HPDE6-E6E7 (cell line): ENCODE measurements at regions not wholly inside any gene's neighbourhood (a gene's known extent, or its start where the extent isn't known, plus 50 kb on each side); places are given as distances from the start of the nearest gene placed in this dataset.
"Not testable (repeated sequence)": the region's sequence is repeated elsewhere in the genome, so short reads cannot be mapped to it uniquely, and the experiment has no call there.

Experiments used
- DNase-seq: peaks from one replicate; pipeline ENCODE4 v3.0.0; 2011; ENCODE audit warnings: missing footprints; ENCODE audit errors: extremely low spot score

GRCh38 chr2:33709951-33710350 lies 110.9 kb upstream of the FAM98A start:
- no peak for DNase-seq

GRCh38 chr2:33707312-33707711 lies 108.2 kb upstream of the FAM98A start:
- DNase-seq: no peak

GRCh38 chr2:33706410-33706809 lies 107.3 kb upstream of the FAM98A start:
- no peak for DNase-seq

GRCh38 chr2:33704406-33704855 lies 105.3 kb upstream of the FAM98A start:
- DNase-seq: no peak

GRCh38 chr2:33696234-33696633 lies 97.1 kb upstream of the FAM98A start:
- DNase-seq: no peak

GRCh38 chr2:33694904-33695303 lies 95.8 kb upstream of the FAM98A start:
- DNase-seq: no peak

- DNase-seq: not testable (repeated sequence)
Observed at GRCh38 chr2:33690686-33691085, 91.6 kb upstream of the FAM98A start.

GRCh38 chr2:33681364-33681757 lies 82.3 kb upstream of the FAM98A start:
- no peak for DNase-seq

GRCh38 chr2:33680644-33681363 lies 81.7 kb upstream of the FAM98A start:
- DNase-seq: no peak

- DNase-seq: no peak
Observed at GRCh38 chr2:33678436-33678835, 79.3 kb upstream of the FAM98A start.

GRCh38 chr2:33673937-33674336 lies 74.8 kb upstream of the FAM98A start:
- DNase-seq: no peak

GRCh38 chr2:33672896-33673295 lies 73.8 kb upstream of the FAM98A start:
- DNase-seq: no peak

- no peak for DNase-seq
Observed at GRCh38 chr2:33672389-33672788, 73.3 kb upstream of the FAM98A start.

- DNase-seq: no peak
Observed at GRCh38 chr2:33671198-33671597, 72.1 kb upstream of the FAM98A start.

- DNase-seq: no peak
Observed at GRCh38 chr2:33670392-33670937, 71.4 kb upstream of the FAM98A start.

GRCh38 chr2:33666879-33667278 lies 67.8 kb upstream of the FAM98A start:
- DNase-seq: no peak

GRCh38 chr2:33665039-33665438 lies 65.9 kb upstream of the FAM98A start:
- DNase-seq: no peak

- no peak for DNase-seq
Observed at GRCh38 chr2:33660416-33661123, 61.5 kb upstream of the FAM98A start.

GRCh38 chr2:33655626-33656320 lies 56.7 kb upstream of the FAM98A start:
- DNase-seq: no peak

GRCh38 chr2:33652830-33653229 lies 53.7 kb upstream of the FAM98A start:
- DNase-seq: no peak

- DNase-seq: no peak
Observed at GRCh38 chr2:33650171-33650570, 51.1 kb upstream of the FAM98A start.
